Activated CD4-positive, alpha-beta T cell treated with anti-CD3 and anti-CD28 coated beads for 48 hours (primary cell): ENCODE measurements at regions not wholly inside any gene's neighbourhood (a gene's known extent, or its start where the extent isn't known, plus 50 kb on each side); places are given as distances from the start of the nearest gene placed in this dataset.
A peak's percentile ranks its signal among the peaks of the same experiment; 100 is the strongest.

Source experiments
- DNase-seq: peaks from one replicate; pipeline ENCODE4 v3.0.0-alpha.2; 2020

DNA sequence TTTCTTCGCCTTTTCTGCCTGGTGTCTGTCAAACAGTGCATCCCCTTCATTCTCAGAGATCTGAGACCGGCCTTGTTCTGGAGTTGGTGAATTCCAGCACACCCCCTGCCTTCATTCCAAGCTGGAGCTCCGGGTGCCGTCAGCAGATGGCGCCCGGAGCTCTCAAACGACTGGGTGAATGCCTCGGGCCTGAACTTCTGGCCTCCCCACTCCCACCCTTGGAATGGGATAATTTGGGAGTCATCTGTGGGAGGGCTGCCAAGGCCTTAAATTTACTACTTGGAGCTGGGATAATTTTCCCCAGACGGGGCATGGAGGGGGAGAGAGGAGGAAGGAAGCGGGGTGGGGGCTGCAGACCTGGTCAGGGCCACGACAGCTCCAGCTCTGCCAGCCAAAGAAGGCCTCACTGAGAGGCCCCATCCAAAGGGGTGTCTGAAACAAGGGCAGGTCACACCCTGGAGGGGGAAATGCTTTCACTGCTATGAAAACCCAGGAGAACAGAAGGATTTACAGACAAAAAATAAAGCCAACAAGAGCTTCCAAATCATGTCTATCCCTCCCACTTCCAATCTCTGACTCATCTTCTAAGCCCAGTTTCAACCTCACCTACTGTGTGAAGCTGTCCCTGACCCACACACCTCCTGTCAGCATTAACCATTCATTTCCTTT lies 187.9 kb downstream of the OPA1 start:
- DNase-seq = peak; percentile 40

DNA sequence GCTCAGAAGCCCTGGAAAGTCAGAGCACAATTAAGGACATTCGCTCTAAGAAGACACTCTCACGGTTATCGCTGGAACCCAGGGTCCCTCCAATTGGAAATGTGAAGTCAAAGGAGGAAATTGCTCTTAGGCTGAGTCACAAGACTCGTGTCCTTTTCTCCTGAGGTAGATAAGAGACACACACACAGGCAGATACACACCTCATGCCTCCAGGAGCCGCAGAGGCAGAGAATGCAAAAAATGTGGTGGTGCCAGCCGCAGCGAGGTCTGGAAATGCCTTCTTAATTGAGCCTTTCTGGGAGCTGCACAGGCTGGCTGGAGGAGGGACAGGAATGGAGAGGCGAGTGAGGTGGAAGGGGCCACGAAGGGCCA lies 189.3 kb downstream of the OPA1 start:
- no peak for DNase-seq

DNA sequence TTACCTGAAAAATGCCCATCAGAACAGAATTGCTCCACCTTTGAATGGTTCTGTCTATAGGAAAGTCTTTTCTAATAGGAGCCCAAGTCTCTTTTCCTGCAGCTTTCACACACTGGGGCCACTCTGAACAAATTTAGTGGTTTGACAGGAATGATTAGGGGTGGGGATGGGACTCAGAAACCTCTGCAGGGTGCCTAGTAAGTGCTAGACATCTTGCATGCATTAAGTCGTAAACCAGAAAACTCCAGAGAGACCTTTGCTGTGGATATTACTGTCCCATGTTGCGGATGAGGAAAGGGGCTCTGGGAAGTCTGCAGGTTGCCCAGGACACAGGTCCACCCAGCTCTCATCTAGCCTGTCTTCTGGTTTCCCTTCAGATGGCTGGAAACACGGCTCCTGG lies 189.7 kb downstream of the OPA1 start:
- DNase-seq = no peak

DNA sequence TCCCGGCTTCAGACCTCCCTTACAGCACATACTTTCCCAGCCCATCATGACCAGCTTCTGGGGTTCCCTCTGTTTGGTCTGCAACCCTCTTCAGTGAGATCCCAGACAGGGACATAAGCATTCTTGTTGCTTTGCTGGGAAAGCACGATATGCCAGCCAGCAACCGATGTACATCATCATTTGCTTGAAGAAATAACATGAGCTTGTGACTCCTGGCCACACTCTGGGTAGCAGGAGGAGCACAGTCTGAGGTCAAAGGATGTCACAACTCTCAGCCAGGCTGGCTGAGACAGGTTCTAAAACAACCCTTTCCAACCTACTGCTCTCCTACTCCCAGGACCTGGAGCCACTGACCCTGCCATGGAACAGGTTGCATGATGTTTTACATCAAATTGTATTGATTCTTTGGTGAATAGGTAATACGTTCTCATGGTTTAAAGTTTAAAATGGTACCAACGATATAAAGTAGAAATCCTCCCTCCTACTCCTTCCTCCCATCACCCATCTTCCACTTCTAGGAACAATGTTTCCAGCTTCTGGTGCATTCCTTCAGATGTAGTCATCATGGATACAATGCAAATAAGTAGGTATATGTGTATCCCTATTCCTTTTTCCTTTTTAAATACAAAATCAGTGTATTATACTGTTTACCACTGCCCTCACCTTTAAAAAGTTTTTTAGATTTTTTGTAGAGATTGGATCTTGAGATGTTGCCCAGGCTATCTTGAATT lies 190.3 kb downstream of the OPA1 start:
- no peak for DNase-seq

DNA sequence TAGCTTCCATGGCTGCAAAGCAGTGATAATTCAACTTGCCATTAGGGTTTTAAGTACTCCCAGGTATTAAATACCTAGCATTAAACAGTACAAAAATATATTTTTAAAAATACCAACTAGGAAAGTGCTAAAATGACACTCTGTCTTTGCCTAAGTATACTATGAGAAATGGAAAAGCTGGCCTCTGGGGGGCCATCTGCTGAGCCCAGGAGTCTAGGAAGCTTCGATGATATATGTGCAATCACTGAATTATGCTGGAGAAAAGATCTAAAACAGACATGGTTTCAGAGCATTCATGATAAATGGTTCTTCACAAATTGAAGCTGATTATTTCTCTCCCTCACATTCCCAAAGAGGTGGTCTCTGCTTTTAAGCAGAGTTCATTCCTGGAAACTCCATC lies 191.8 kb downstream of the OPA1 start:
- no peak for DNase-seq

DNA sequence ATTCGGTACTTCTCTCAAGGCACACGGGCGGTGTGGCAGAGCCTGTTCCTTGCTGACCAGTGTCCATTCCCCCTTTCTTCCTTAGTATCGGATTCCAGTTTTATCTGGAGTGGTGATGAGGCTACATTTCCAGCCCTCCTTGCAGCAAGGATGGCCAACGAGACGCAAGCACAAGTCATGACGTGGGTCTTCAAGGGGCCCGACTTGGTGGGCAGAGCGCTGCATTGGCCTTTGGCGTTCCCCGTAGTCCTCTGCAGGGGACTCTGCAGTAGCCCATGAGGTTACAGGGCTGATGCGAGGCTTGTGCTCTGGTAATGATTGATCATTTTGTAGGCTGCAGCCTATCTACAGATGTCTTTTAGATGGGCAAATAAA lies 194.5 kb downstream of the OPA1 start:
- no peak for DNase-seq

DNA sequence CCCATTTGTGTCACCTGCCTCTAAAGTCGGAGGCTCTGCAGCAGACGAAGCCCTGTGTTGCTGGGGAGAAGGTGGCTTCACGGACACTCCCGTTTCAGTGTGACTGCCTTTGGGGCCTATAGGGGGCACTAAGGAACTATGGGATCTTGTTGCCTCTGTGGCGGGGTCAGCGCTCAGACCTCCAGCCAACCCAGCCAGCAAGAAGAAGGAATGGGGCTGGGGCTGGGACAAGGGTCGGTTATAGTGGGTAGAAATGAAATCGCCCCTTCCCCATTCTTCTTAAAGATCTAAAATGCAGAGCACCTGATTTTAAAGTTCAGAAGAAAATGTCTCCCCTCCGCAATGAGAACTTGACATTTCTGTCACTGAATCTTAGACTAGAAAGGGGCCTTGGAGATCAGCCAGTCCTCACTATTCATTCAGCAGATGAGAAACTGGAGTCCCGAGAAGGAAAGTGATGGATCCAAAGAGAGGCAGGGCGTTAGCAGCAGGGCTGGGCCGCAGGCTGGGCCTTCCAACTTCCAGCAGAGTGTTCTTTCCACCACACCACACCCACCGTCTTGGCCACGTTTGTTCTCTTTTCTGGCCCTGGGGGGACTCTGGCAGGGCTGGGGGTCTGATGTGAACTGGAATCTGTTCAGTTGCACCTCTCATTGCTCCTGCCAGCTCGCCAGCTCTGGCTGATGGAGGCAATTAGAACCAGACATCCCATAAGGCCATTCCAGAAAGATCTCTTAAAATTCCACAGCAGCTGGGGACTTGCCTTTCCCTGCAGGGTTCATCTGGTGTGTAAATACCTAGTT lies 195.4 kb downstream of the OPA1 start:
- DNase-seq = peak; percentile 36

DNA sequence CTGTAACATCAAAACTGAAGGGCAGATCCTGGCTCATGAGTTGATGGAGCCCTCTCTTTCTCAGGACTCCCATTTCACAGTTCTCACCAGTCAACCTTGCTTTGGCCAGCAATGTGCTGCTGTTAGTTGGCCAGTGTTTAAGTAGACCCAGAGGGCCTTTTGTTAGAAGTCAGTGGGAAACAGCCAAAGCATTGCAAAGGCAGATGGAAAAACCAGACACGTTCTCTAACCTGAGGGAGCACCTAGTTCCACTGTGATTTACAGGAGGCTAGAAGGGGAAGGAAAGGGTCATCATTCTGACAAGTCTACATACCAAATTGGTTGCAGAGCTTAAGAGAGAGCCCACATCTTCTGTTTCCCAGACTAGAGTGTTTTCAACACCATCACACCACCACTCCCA lies 196.4 kb downstream of the OPA1 start:
- no peak for DNase-seq

DNA sequence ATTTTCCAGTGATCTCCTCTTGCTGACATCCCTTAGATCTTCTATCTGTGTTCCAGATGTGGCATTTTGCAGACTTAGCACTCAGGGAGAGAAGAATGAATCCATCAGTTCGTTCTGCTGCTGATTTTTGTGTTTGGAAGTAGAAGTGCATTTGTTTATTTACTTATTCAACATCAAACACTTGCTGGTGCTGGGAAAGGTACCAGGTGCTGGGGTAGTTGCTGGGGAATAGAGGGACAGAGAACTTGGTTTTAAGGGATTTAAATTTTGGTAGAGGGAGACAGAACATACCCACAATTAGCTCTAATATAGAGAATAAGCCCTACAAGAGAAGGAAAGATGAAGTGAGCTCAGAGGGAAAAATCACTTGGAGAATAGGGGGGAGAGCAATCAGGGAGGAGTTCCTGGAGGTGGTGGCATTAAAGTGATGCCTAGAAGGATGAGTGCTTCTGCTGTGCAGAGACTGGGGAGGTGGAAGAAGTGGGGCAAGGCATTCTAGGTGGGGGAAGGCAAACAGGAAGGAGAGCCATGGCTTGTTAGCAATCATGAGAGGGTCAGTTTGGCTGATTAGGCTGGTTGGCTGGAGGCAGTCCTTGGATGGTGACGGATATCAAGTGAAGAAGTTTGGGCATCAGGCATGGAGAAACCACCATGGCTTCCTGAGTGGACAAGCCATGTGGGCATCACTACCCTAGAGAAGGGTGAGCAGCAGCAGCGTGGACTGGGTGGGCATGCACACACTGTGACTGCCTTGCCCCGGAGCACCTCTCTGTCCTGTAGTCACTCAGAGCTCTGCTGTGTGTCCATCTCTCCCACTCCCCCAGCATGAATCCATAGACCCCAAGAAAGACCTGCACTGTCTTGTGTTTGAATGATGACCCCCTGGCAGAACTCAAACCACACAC lies 197.3 kb downstream of the OPA1 start:
- no peak for DNase-seq

DNA sequence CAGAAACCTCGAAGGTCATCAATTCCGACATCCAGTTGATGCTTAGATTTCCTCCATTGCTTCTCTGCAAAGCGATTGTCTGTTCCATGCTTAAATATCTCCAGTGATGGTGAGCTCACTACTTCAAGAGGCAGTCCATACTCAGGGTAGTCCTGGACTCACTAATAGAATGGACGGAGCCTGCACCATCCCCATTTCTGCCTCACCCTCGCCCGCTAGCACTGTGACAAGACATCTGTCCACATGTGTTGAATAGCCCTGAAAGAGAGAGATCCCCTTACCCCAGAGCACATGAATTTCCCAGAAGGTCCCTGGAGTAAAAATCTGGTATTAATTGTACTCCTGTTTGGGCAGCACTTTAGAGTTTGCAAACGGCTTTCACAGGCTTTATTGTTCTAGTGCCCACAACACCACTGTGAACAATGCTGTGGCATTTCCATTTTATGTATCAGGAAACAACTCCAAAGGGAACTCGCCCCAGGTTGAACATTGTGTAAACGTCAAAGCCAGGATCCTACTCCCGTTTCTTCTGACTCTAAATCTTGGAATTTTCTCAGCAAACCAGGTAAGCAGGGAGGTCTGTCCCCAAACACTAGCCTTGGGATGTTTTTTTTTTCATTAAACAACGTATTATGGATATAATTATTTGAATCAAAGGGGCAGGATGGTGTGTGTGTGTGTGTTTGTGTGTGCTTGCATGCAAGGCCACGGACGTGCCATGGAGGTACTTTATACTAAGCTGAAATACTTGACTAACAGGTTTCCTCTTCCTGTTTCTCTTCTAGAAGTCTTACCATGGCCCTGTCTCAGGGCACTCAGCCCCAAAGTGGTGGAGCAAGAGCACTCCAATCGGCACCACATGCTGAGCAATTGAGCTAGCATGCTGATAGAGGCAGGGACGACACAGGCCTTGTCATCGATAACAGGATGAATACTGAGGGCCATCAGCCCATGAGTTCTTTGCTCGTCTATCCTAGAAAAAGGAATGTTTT lies 198.3 kb downstream of the OPA1 start:
- DNase-seq = no peak

DNA sequence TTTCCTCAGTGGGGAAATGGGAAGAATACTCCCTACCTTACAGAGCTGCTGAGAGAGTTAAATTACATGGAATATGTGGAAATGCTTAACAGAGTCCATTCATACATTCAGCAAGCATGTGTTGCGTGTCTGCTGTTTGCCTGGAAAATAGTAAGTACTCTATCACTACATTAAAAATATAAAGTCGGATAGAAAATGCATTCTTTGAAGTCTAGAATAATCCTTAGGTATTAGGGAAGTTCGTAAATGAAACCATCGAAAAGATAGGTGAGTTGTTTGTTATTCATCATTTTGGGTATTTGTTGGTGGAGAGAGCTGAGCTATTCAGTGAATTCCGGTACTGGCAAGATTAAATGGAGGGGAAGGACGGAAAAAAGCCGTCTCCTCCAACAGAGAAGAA lies 200.1 kb downstream of the OPA1 start:
- DNase-seq = no peak

DNA sequence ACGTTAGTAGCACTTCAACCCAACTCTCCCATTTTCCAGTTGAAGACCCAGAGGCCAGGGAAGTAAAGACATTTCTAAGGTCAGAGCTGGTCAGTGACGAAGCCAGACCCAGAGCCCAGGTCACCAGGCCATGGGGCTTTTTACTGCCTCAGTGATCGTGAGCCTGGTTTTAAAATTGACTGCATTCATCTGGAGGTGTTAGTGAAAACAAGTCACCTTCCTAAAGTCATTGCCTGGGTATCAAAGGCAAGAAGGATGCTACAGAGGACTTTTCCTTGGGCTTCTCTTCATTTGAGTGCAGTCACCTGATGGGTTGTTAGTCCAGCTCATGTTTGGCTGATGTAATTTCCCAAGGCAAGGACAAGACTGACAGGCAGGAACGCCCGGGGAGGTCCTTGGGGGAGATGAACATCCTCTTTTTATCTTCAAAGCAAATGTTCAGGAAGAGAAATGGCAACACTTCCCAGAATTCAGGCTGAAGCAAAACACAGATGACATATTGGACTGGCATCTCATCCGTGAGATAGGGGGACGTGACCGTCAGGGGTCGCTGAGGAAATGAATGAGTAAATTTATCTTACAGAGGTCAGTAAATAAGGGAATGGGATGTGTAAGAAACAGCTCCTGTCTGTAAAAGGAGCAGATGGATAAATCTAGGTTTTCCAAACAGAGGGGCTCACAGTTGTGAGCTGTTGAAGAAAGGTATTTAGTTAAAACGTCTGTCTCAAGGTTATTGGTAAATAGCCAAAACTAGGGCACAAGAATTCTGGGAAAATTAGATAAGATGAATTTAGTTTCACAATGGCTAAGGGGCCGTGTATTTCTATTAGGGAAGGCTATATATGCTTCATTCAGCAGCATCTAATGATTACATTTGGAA lies 201.2 kb downstream of the OPA1 start:
- DNase-seq = no peak

DNA sequence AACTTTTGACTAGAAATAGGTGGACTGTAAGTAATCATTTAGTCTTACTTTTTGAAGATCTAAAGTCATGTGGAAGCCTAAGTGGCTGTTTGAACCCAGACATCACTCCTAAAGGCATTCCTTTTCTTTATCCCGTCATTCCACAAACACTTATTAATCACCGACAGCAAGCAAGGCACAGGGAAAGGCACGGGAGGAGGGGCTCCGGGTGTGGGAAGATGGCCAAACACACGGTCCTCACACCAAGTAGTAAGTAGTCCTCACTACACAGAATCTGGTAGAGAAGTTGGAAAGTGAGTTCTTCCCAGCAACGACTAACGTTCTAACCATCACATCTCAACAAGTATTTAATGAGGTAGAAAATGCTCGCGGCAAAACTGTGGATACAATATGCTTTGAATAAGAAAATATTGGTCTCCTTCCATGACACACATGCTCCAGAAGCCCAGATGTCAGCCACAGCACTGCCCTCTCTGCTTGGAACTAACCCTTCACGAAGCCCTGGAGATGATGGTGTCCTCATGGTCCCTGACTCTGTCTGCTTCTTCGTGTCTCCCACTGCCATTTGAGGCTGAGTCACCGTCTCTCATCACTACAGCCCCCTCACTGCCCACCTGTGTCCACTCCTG lies 202.2 kb downstream of the OPA1 start:
- DNase-seq = no peak

DNA sequence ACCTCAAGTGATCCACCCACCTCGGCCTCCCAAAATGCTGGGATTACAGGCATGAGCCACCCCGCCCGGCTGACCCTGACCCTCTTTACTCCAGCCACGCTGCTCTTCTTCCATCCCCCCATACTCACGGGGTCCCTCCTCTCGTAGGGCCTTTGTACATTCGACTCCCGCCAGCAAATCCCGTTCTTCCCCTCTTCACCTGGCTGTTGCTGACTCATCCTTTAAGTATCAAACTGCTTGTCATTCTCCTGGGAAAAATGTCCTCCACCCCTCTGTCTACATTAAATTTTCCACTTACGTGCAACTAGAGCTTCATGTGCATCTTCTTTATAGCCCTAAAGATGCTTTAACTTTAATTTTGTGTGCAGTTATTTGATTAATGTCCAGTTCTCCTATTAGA lies 203.1 kb downstream of the OPA1 start:
- no peak for DNase-seq

DNA sequence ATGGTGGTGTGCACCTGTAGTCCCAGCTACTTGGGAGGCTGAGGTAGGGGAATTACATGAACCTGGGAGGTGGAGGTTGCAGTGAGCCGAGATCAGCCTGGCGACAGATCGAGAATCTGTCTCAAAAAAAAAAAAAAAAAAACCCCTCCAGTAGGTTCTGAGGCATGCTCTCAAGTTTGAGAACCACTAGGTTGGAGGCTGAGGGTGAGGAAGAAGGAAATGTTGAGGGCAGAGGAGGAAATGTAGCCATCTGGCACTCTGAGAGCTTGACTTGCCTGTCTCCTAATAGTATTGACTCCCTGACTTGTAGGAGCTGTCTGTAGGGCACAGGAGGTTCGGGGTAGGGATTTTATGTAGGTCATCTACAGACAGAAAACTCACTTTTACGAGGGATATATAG lies 204.6 kb downstream of the OPA1 start:
- DNase-seq = no peak

DNA sequence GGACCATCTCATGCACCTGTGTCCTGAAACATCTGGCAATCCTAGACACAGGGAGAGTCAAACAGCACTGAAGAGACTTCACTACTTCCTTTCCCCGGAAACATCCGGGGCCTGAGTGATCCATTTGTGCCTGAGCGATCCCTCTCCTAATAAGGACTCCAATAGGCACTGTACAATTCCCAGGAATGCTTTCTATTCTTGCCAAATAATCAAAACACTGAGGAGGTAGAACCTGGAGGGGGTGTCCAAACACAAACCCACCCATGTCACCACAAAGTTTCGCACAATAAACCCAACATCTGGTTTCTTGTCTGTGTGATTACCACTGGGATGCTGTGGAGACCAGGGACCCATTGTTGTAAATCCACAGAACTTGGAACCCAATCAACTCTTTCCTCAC lies 205.0 kb downstream of the OPA1 start:
- DNase-seq = no peak

DNA sequence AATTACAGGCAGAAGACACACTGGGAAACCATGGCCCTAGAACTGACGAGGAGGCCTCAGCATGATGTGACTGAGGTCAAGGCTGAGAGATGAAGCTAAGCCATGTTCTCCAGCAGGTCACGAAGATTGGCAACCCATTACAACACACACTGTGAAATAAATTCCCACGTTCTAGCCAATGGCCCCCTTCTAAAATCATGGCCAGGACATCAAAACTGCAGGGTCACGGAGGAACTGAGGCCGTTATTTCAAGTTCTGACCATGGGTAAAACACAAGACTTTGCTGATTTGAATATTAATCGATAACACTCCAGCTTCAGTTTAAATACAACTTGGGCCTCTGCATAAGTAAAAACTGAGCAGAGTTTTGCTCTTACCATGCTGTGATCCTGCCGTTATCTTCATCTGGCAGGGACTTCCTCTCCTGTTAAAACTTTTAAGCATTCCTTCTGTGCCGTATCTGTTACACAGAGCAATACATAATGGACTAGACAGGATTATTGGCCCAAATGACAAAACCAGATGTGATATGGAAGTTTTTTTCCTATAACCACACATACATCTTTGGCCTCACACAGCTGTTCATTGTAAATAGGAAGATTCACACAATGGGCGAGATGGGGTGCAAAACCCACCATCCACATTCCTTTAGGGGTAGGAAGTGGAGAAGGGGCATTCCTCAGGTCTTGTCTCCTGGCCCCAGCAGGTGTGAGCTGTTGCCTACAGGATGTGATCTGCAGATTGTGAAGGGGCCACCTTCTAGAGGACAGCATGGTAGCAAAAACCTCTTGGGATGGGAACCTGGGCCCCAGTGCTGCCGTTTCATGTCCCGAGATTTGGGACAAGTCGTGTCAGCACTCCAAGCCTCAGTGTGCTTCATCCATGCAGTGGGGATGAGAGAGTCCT lies 207.4 kb downstream of the OPA1 start:
- no peak for DNase-seq

DNA sequence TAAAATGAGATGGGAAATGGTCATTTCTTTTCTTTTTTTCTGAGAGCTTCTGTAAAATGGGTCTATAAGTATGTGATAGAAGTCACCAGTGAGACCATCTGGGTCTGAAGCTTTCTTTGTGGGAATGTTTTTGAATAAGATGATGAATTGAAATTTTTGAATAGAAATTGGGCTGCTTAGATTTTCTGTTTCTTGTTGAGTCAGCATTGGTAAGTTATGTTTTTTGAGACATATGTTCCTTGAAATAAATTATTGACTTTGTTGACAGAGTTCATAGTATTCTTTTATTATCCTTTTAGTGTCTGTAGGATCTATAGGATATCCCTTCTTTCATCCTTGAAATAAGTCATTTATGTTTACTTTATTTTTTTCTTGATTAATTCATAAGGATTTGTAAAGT lies 208.1 kb downstream of the OPA1 start:
- no peak for DNase-seq

DNA sequence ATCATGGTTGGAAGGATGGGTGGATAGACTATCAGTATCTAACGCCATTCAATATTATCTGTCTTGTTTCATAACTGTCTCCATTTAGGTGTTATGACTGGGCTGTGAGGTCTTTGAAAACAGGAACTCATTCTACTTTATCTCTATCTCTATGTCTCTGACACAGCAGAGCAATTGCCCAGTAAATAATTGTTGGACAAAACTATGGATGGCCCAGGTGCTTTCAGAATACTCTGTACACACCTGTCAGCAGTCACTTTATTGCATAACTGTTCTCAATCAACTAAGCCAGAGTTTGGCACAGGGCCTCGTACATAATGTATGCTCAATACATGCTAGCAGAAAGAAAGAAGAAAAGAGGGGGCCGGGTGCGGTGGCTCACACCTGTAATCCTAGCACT lies 210.3 kb downstream of the OPA1 start:
- DNase-seq = no peak
